ENCODE measurements at regions not wholly inside any gene's neighbourhood (a gene's known extent, or its start where the extent isn't known, plus 50 kb on each side); places are given as distances from the start of the nearest gene placed in this dataset.

- TF ChIP-seq DDX20 (tag; IDR thresholded peaks at IDR 0.05; ENCODE audit: low read depth), result no peak
- TF ChIP-seq RAD51 (IDR thresholded peaks at IDR 0.05; ENCODE audit: borderline replicate concordance, low read depth), result peak; percentile 87
- TF ChIP-seq ZNF668 (CRISPR knock-in tag; IDR thresholded peaks at IDR 0.05), result no peak
- no peak for TF ChIP-seq NKRF (IDR thresholded peaks at IDR 0.05; ENCODE audit: borderline replicate concordance)
- TF ChIP-seq POLR2G (IDR thresholded peaks at IDR 0.05; ENCODE audit: low read depth, low read length), result peak; percentile 76
- no peak for TF ChIP-seq MEF2D (tag; conservative IDR thresholded peaks at IDR 0.05; ENCODE audit: low read depth)
- TF ChIP-seq HDAC1 (IDR thresholded peaks at IDR 0.05), result peak in 1 of 2 experiments; percentile 50; a peak in 1 of 4 replicates
- peak; percentile 51; the same call in 1 of the 2 replicates for TF ChIP-seq MYC (IDR thresholded peaks at IDR 0.05; ENCODE audit: low read depth, low read length)
- TF ChIP-seq MYC (CRISPR knock-in tag; IDR thresholded peaks at IDR 0.05; ENCODE audit: borderline replicate concordance, low read depth), result no peak
- TF ChIP-seq E2F6 (IDR thresholded peaks at IDR 0.05; ENCODE audit: borderline replicate concordance in 1 of 2, extremely low read depth in 1 of 2, insufficient read depth in 1 of 2, insufficient read length in 1 of 2, low read depth in 1 of 2, low read length in 1 of 2, poor library complexity in 1 of 2, severe bottlenecking in 1 of 2), result peak; percentile 42 to 83
- TF ChIP-seq RBM22 (IDR thresholded peaks at IDR 0.05; ENCODE audit: low read depth, low read length, poor library complexity, severe bottlenecking), result no peak
- TF ChIP-seq TRIM28 (IDR thresholded peaks at IDR 0.05), result no peak
- no peak for TF ChIP-seq GTF2F1 (IDR thresholded peaks at IDR 0.05; ENCODE audit: low read depth, low read length)
- TF ChIP-seq KDM5B (IDR thresholded peaks at IDR 0.05; ENCODE audit: insufficient replicate concordance, low read depth, low read length), result peak; percentile 62
- TF ChIP-seq KLF10 (CRISPR knock-in tag; IDR thresholded peaks at IDR 0.05), result no peak
- TF ChIP-seq E2F1 (CRISPR knock-in tag; IDR thresholded peaks at IDR 0.05), result no peak
- no peak for TF ChIP-seq CREB3 (tag; conservative IDR thresholded peaks at IDR 0.05; ENCODE audit: low read depth)
- no peak for TF ChIP-seq LCOR (CRISPR knock-in tag; IDR thresholded peaks at IDR 0.05)
- peak; percentile 92 for TF ChIP-seq USF1 (CRISPR knock-in tag; IDR thresholded peaks at IDR 0.05)
- TF ChIP-seq U2AF1 (optimal IDR thresholded peaks at IDR 0.05; ENCODE audit: low read depth, low read length), result no peak
- TF ChIP-seq ZNF140 (CRISPR knock-in tag; IDR thresholded peaks at IDR 0.05), result no peak
- no peak for TF ChIP-seq BCL6 (CRISPR knock-in tag; IDR thresholded peaks at IDR 0.05)
- TF ChIP-seq U2AF2 (optimal IDR thresholded peaks at IDR 0.05; ENCODE audit: low read depth, low read length), result no peak
Measured at GRCh38 chr17:77451245-77451893, 310.6 kb downstream of the SEC14L1 start (continued).
